A673 (cell line): ENCODE measurements at regions not wholly inside any gene's neighbourhood (a gene's known extent, or its start where the extent isn't known, plus 50 kb on each side); places are given as distances from the start of the nearest gene placed in this dataset.

Source experiments
- EZH2 ChIP-seq: fragments of 200-600 bp; sonication (generic); IDR thresholded peaks from 2 replicates; pipeline ENCODE4 v1.6.1; 2017; ENCODE audit warnings: borderline replicate concordance, low read depth, mild to moderate bottlenecking, mixed read lengths, antibody characterized with exemption, low read length; ENCODE audit not compliant: poor library complexity, severe bottlenecking
- TF ChIP-seq, protein P1 (sequence below): fragments of 300-800, 200-600 bp; sonication (generic); conservative IDR thresholded peaks from 2 replicates; pipeline ENCODE4 v1.5.1; 2017; ENCODE audit warnings: low read depth, mild to moderate bottlenecking, antibody characterized with exemption, low read length, moderate library complexity, mixed read lengths

DNA sequence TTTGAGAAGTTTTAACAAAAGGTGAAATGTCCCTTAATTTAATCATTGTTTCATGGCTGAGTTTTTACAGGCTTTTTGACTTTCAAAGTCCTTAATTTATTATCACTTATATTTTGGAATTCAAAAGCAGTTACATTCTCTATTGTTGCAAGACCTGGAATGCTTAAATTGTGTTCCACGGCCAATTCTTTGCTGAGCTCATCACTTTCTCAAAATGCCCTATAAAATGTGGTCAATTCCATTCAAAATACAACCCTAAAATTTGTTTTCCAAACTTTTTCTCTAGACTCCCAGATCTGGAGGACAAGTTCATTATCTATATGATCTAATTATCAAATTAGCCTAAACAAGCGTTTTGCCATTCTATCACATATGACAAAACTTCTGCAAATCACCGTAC is 1051.2 kb downstream of the TDRD15 start:
- TF ChIP-seq, protein P1, sequence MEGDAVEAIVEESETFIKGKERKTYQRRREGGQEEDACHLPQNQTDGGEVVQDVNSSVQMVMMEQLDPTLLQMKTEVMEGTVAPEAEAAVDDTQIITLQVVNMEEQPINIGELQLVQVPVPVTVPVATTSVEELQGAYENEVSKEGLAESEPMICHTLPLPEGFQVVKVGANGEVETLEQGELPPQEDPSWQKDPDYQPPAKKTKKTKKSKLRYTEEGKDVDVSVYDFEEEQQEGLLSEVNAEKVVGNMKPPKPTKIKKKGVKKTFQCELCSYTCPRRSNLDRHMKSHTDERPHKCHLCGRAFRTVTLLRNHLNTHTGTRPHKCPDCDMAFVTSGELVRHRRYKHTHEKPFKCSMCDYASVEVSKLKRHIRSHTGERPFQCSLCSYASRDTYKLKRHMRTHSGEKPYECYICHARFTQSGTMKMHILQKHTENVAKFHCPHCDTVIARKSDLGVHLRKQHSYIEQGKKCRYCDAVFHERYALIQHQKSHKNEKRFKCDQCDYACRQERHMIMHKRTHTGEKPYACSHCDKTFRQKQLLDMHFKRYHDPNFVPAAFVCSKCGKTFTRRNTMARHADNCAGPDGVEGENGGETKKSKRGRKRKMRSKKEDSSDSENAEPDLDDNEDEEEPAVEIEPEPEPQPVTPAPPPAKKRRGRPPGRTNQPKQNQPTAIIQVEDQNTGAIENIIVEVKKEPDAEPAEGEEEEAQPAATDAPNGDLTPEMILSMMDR, result no peak
- no peak for TF ChIP-seq EZH2
